GM12878 (cell line): ENCODE measurements at regions not wholly inside any gene's neighbourhood (a gene's known extent, or its start where the extent isn't known, plus 50 kb on each side); places are given as distances from the start of the nearest gene placed in this dataset.

ENCODE experiments used
- PBX3 ChIP-seq: IDR thresholded peaks from 2 replicates; pipeline ENCODE4 v1.6.1; 2011; ENCODE audit warnings: mild to moderate bottlenecking, low read depth, low read length, moderate library complexity; ENCODE audit not compliant: insufficient replicate concordance
- POLR2AphosphoS5 ChIP-seq: IDR thresholded peaks from 2 replicates; pipeline ENCODE4 v1.6.1; 2011; ENCODE audit warnings: mild to moderate bottlenecking, low read length, inconsistent platforms
- SIN3A ChIP-seq: IDR thresholded peaks from 2 replicates; pipeline ENCODE4 v1.6.1; 2012; ENCODE audit warnings: low read depth, low read length, improper control_type of control experiment
- SMC3 ChIP-seq: IDR thresholded peaks from 2 replicates; pipeline ENCODE4 v1.6.1; 2011; ENCODE audit warnings: low read length, improper control_type of control experiment, borderline replicate concordance

DNA sequence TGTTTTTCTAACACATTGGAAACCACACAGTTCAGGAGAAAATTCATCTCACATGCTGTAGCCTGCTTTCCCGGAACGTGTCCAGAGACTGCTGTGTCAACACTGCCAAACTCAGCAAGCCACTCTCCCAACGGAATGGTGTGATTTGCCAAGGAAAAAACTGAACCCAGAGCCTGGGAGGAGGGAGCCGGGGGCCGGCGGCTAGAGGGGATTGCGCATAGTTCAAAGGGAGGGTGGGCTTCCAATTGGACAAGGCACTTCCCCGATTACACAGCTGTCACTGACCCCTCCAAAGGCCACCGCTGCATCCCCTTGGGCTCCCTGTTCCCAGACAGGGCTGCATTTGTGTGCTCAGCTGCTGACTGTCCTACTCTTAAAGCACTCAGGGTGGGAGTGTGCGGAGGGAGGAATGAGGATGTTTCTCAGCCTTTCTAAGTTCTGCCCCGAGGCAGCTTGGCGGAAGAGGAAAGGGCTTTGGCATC lies 256.2 kb downstream of the ZNF621 start:
- no peak for TF ChIP-seq SIN3A
- no peak for TF ChIP-seq POLR2AphosphoS5
- TF ChIP-seq PBX3 = no peak
- no peak for TF ChIP-seq SMC3
